GM21526 (cell line): ENCODE measurements at regions not wholly inside any gene's neighbourhood (a gene's known extent, or its start where the extent isn't known, plus 50 kb on each side); places are given as distances from the start of the nearest gene placed in this dataset.

Experiments
- ATAC-seq: cut with Tn5 transposase; IDR thresholded peaks from one replicate; pipeline ENCODE4 v1.9.1; 2021; ENCODE audit warnings: moderate library complexity; ENCODE audit not compliant: unreplicated experiment, low FRiP score

DNA sequence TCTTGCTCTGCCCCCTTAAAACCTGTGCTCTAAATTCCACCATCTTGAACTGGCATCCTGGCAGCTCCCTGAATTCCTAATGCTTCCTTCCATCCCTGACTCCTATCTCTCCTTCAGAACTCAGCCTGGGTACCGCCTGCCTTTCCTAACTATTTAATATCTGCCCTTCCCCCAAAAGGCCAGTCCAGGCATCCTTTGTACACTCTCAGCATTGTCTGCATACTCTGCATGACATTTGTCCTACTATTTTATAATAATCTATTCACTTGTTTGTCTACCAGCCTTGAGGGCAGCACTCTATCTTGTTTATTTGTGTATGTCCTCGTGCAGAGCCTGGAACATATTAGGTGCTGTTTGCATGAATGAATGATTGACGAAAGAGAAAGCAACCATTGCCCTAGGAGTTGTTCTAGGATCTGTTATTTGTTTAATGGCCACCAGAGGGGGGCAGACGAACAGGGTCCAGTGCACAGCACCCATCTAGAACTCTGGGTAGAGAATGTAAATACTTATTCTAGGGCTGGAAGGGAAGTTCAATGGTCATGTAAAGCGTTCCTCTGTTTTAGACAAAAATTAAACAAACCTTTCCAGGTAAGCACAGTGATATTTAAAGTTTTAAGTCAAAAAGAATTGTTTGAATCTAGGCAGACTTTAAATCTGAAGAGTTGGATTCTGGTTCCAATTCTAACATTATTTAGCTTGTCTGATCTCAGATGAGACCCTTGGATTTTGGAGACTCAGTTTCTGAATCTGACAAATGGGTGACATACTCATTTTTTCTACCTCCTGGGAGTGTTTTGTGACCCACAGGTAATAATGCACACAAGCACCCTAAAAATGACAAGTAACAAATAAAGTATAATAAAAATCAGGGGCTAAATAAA lies 125.8 kb upstream of the GALNT15 start:
- ATAC-seq: peak; percentile 97

GRCh38 chr3:16050641-16051467 lies 123.6 kb upstream of the GALNT15 start:
- ATAC-seq: no peak

GRCh38 chr3:16051691-16052090 lies 122.8 kb upstream of the GALNT15 start:
- ATAC-seq: no peak

- ATAC-seq: no peak
These were observed 121.5 kb upstream of the GALNT15 start for GRCh38 chr3:16052964-16053363.

- no peak for ATAC-seq
These were observed 120.7 kb upstream of the GALNT15 start for GRCh38 chr3:16053794-16054193.

- no peak for ATAC-seq
These were observed 118.8 kb upstream of the GALNT15 start for GRCh38 chr3:16055606-16056211.

- ATAC-seq: no peak
These were observed 118.3 kb upstream of the GALNT15 start for GRCh38 chr3:16056217-16056616.

DNA sequence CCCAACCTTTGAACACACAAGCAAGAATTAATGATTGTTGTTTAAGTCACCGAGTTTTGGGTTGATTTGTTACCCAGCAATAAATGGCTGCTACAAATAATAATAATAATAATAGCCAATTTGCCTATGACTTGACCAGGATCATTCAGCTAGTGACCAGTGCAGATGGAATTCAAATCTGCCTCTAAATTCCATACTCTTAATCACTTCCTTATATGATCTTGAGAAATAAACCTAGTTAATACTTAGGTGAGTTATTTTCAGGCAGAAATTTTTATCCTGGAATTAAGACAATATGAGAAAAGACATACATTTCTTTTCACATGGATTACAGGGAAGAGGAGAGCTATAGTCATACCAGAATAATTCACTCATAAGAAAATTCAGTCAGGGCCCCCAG lies 116.0 kb upstream of the GALNT15 start:
- no peak for ATAC-seq

GRCh38 chr3:16059081-16059537 lies 115.4 kb upstream of the GALNT15 start:
- ATAC-seq: no peak

DNA sequence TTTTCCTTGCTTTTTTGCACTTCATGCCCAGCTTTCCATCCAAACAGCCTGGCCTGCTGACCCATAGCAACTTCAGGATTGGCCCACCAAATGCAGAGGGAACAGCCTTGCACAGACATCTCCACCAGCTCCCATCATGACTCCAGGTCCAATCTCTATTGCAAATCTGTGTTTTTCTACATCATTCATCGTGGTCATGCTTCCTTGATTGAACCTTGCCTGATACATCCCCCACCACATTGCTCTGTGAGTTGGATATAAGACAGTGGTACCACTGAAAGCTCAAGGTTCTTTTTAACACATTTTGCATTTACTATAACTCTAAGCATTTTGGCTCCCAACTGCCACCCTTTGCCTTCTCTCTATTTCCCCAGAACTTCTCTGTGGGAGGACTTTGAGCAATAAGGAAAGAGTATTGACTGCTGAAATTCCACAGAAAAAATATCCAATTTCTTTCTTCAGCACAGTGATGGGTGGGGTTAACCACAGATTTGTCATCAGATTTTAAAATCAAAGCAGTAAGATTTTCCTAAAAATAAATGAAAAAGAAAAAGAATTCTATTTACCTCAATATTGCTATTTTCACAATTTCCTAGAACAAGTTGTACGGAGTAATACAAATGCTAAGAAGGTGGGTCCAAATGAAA lies 114.6 kb upstream of the GALNT15 start:
- ATAC-seq: no peak

DNA sequence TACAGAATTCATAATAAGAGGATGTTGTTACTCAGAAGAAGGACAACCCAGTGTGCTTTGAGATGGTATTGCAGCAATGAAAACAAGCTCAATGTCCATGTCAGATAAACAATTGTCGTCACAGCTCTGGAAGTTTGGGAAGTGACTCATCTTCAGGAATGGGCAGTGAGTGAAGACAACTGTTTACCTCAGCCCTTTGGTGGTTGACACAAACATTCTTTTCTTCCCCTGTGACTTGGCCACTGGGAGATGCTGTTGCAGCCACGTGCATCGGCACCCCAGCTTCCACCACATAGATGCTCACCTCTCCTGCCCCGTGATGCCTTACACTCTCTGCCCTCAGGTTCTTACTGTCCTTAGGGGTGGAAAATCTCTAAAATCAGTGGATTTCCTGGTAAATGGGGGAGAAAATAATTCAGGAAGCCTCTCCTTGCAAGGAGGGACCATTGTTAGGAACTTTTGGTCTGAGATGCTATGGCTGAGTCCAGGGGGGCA lies 114.1 kb upstream of the GALNT15 start:
- no peak for ATAC-seq

DNA sequence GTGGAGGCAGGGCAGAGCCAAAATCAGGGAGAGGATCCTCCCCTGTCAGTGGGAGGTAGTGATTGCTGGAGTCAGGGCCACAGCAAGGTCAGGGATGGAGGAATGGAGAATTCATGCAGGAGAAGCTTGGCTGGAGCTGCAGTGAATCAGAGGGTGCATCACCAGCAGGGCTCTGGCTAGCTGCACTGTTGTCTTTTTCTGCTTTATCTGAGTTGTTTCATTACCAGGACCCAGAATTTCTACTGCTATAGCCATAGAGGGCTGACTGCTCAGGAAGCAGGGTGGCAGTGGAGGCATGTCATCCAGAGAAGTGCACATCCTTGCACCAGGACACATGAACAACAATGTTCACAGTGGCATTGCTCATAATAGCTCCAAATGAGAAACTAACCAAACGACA lies 113.5 kb upstream of the GALNT15 start:
- ATAC-seq: no peak

DNA sequence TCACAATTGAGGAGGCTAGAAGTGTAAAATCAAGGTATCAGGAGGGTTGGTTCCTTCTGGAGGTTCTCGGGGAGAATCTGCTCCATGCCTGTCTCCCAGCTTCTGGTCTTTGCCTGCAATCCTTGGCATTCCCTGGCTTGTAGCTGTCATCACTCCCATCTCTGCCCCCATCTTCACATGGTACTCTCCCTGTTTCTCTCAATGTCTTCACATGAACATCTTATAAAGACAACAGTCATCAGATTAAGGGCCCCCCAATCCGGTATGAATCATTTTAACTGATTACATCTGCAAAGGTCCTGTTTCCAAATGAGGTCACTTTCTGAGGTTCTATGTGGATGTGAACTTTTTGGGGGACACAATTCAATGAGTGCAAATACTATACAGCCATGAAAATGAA lies 113.0 kb upstream of the GALNT15 start:
- no peak for ATAC-seq

- ATAC-seq: no peak
These were observed 110.9 kb upstream of the GALNT15 start for GRCh38 chr3:16063603-16064002.

DNA sequence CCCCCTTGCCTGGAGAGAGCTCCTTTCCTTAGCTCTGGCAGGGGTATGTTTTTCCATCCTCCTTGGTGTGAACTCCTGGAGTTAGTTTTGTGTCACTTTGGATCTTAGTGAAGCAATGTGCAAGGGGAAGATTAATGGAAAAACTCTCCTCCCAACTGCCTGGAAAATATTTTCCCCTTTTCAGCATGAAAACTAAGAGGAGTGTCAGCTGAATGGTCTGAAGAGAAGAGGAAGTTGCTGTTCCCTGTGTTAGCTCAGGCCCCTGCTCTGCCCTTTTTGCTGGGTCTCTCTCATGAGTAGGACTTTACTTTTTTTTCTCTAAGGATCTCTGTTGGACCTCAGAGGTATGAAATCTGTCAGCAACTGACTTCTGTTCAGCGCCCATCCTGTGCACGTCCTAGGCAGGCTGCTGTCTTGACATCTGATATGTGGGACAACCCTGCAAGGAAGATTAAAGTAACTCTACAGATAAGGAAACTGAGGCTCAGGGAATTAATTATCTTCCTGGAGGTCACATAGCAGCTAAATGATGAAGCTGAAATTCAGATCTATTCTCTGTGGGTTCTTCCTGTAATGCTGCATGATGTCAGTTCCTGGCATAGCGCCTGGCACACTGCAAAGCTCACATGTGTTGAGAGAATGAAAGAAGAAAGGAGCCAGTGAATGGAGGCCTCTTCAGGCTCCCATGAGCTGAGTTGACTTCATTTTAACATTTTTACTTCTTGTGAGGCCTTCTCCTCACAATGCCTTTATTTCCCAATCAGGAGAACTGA lies 109.7 kb upstream of the GALNT15 start:
- no peak for ATAC-seq

GRCh38 chr3:16066545-16066944 lies 107.9 kb upstream of the GALNT15 start:
- ATAC-seq: no peak

DNA sequence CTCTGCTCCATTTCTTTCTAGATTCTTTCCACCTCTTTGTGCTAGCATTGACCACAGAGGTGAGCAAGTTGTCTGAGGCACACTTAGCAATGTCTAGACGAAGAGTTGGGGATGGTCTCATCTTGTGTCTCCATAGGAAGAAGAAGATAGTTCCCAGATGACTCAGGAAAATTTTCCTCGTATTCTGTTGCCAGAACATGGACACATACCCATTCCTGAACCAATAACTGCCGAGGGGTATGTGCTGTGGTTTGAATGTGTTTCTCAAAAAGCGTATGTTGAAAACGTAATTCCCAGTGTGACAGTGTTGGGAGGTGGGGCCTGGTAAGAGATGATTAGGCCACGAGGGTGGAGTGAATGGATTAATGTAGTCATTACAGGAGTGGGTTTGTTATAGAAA lies 107.5 kb upstream of the GALNT15 start:
- no peak for ATAC-seq

DNA sequence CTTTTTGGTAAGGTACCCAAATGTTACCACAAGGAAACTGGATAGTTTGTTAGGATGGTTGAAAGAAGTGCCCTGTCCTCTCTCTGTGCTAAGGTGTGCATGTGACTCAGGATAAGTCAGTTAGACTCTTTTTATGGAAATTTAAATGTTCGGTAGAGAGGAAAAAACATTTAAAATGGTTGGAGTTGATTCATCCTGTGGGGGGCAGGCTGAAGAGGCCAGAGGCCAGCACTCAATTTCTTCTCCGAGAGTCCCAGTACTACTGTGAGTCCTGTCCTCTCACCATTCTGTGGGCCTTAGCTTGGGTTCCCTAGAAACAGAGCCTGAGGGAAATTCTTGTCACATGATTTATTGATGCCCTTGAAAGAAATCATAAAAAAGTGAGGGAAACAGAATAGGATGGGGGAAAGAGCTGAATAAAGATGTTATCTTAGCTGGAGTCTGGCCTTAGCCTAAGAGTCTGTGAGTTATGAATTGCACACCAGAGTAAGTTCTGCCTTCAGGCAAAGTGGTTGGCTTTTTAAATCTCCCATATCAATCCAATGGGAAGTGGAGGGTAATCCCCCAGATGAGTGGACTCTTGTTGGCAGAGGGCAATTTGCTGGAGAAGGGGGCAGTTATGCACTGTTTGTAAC lies 106.5 kb upstream of the GALNT15 start:
- no peak for ATAC-seq
